NK-92 treated with Interleukin-12 subunit alpha and Interleukin-12 subunit beta, amount 100 ng/mL, for 24 hours (cell line): ENCODE measurements at regions not wholly inside any gene's neighbourhood (a gene's known extent, or its start where the extent isn't known, plus 50 kb on each side); places are given as distances from the start of the nearest gene placed in this dataset.
"Not testable (repeated sequence)": the region's sequence is repeated elsewhere in the genome, so short reads cannot be mapped to it uniquely, and the experiment has no call there.

Source experiments
- DNase-seq: peaks from one replicate; lab custom pipeline; 2025; lab: John Stamatoyannopoulos, UW

- DNase-seq: no peak
Measured at GRCh38 chr14:66015071-66015780, 470.9 kb upstream of the CCDC196 start.

- DNase-seq: no peak
Measured at GRCh38 chr14:66017927-66018326, 468.2 kb upstream of the CCDC196 start.

- no peak for DNase-seq
Measured at GRCh38 chr14:66022526-66022925, 463.6 kb upstream of the CCDC196 start.

GRCh38 chr14:66025779-66026178 is 460.4 kb upstream of the CCDC196 start:
- no peak for DNase-seq

GRCh38 chr14:66031981-66032380 is 454.2 kb upstream of the CCDC196 start:
- not testable (repeated sequence) for DNase-seq

GRCh38 chr14:66032800-66033199 is 453.4 kb upstream of the CCDC196 start:
- no peak for DNase-seq

GRCh38 chr14:66036547-66036946 is 449.6 kb upstream of the CCDC196 start:
- DNase-seq: no peak

GRCh38 chr14:66037361-66037760 is 448.8 kb upstream of the CCDC196 start:
- no peak for DNase-seq

GRCh38 chr14:66038212-66038611 is 448.0 kb upstream of the CCDC196 start:
- no peak for DNase-seq

- no peak for DNase-seq
Measured at GRCh38 chr14:66038618-66039017, 447.6 kb upstream of the CCDC196 start.

GRCh38 chr14:66039495-66039894 is 446.7 kb upstream of the CCDC196 start:
- DNase-seq: no peak

- DNase-seq: no peak
Measured at GRCh38 chr14:66041582-66041981, 444.6 kb upstream of the CCDC196 start.

- DNase-seq: no peak
Measured at GRCh38 chr14:66043921-66044320, 442.2 kb upstream of the CCDC196 start.

GRCh38 chr14:66045572-66046021 is 440.6 kb upstream of the CCDC196 start:
- DNase-seq: no peak

GRCh38 chr14:66046035-66046434 is 440.1 kb upstream of the CCDC196 start:
- no peak for DNase-seq

GRCh38 chr14:66046591-66046990 is 439.6 kb upstream of the CCDC196 start:
- no peak for DNase-seq

GRCh38 chr14:66056268-66056907 is 429.8 kb upstream of the CCDC196 start:
- DNase-seq: no peak

- no peak for DNase-seq
Measured at GRCh38 chr14:66056926-66057552, 429.1 kb upstream of the CCDC196 start.

GRCh38 chr14:66065188-66065587 is 421.0 kb upstream of the CCDC196 start:
- DNase-seq: no peak

- no peak for DNase-seq
Measured at GRCh38 chr14:66066981-66067776, 419.0 kb upstream of the CCDC196 start.

- no peak for DNase-seq
Measured at GRCh38 chr14:66069036-66069435, 417.1 kb upstream of the CCDC196 start.

GRCh38 chr14:66069830-66070541 is 416.2 kb upstream of the CCDC196 start:
- DNase-seq: no peak
